ENCODE measurements at regions not wholly inside any gene's neighbourhood (a gene's known extent, or its start where the extent isn't known, plus 50 kb on each side); places are given as distances from the start of the nearest gene placed in this dataset.

- TF ChIP-seq CTCF (IDR thresholded peaks at IDR 0.05) (no peak), POLR2A (IDR thresholded peaks at IDR 0.05) (no peak), POLR2AphosphoS5 (IDR thresholded peaks at IDR 0.05) (no peak)
Measured at GRCh38 chr2:140085674-140086073, 1305.5 kb upstream of the NXPH2 start.

Data from upper lobe of left lung (tissue), 4 donors.